HepG2 (cell line): ENCODE measurements at regions not wholly inside any gene's neighbourhood (a gene's known extent, or its start where the extent isn't known, plus 50 kb on each side); places are given as distances from the start of the nearest gene placed in this dataset.

Experiments
- ATAC-seq: fragments of 200-7000 bp; cut with Tn5 transposase; 3 replicates; pipeline ENCODE4 v1.9.1; 2020; ENCODE audit warnings: mild to moderate bottlenecking, moderate library complexity
- BruUV-seq: library from RNA; stranded (reverse); fragments of 400-500 nt; replicated peaks from 2 replicates; lab custom pipeline; 2021; lab: Mats Ljungman, UMichigan
- CTCF ChIA-PET: fragments of 300-600 bp; formaldehyde crosslinking; extraction: SDS; loops from one replicate; lab custom pipeline; 2021; ENCODE audit warnings: low total read pairs, inconsistent platforms, low intra/inter-chr PET ratio; lab: Yijun Ruan, JAX
- POLR2A ChIA-PET: fragments of 350-600 bp; sonication (Branson Sonifier 250); formaldehyde crosslinking; loops from one replicate; lab custom pipeline; 2020; ENCODE audit warnings: antibody characterized with exemption, inconsistent platforms; lab: Yijun Ruan, JAX
- DNase-seq: peaks from one replicate; pipeline ENCODE4 v3.0.0-alpha.2; 2015; ENCODE audit warnings: low spot score
- FAIRE-seq: peaks from 3 replicates; lab custom pipeline; 2011; peaks lifted over from hg19 to GRCh38; lab: Jason Lieb, UNC
- H2AFZ ChIP-seq: one replicate; pipeline ENCODE4 v1.6.1; 2011; ENCODE audit warnings: low read length, inconsistent platforms
- H3K27ac ChIP-seq: fragments of 300-600 bp; 3 replicates; pipeline ENCODE4 v1.8.0; 2011; ENCODE audit warnings: mixed run types, mild to moderate bottlenecking, mixed read lengths, low read length, inconsistent platforms; ENCODE audit not compliant: insufficient read depth; ENCODE audit errors: extremely low read length
- H3K27me3 ChIP-seq, 2 experiments: fragments of 200-600 bp in 1 of 2; 2 replicates in 1 of 2; 3 replicates in 1 of 2; pipeline versions ENCODE4 v1.6.0 to v1.8.0; 2011; ENCODE audit warnings: low read length in 2 of 2, mild to moderate bottlenecking in 2 of 2, moderate library complexity in 2 of 2, inconsistent platforms in 1 of 2; ENCODE audit not compliant: insufficient read depth in 2 of 2, control insufficient read depth in 1 of 2
- H3K36me3 ChIP-seq, 2 experiments: fragments of 200-600 bp in 1 of 2; replicated peaks in 1 of 2; 2 replicates in 1 of 2; 3 replicates in 1 of 2; pipeline versions ENCODE4 v1.5.1 to v1.8.0; 2011; ENCODE audit warnings: low read length in 2 of 2, inconsistent platforms in 1 of 2; ENCODE audit not compliant: insufficient read depth in 2 of 2, control insufficient read depth in 1 of 2
- H3K4me1 ChIP-seq: 2 replicates; pipeline ENCODE4 v1.5.1; 2012; ENCODE audit warnings: low read length, inconsistent platforms; ENCODE audit not compliant: insufficient read depth
- H3K4me2 ChIP-seq: 2 replicates; pipeline ENCODE4 v1.6.0; 2011; ENCODE audit warnings: low read depth, low read length, inconsistent platforms
- H3K4me3 ChIP-seq, 3 experiments: fragments of 200-600 bp in 1 of 3; sonication (generic), shearing (Covaris generic) in 1 of 3; replicated peaks in 1 of 3; 2 replicates each; pipeline ENCODE4 v1.5.1; 2011 to 2016; ENCODE audit warnings: low read length in 3 of 3, inconsistent platforms in 2 of 3, low read depth in 2 of 3, mild to moderate bottlenecking in 2 of 3, control low read depth in 1 of 3, mixed read lengths in 1 of 3; ENCODE audit not compliant: insufficient read depth in 1 of 3
- H3K79me2 ChIP-seq: one replicate; pipeline ENCODE4 v1.6.1; 2011; ENCODE audit warnings: low read length, inconsistent platforms; ENCODE audit not compliant: insufficient read depth
- H3K9ac ChIP-seq: 2 replicates; pipeline ENCODE4 v1.6.0; 2011; ENCODE audit warnings: mild to moderate bottlenecking, low read depth, low read length, inconsistent platforms; ENCODE audit not compliant: insufficient read depth
- H3K9me3 ChIP-seq: 2 replicates; pipeline ENCODE4 v1.5.1; 2012; ENCODE audit warnings: mild to moderate bottlenecking, low read length
- H4K20me1 ChIP-seq: 2 replicates; pipeline ENCODE4 v1.6.0; 2011; ENCODE audit warnings: inconsistent platforms, mild to moderate bottlenecking, low read length, moderate library complexity; ENCODE audit not compliant: insufficient read depth
- HNRNPH1 ChIP-seq: fragments of 200-400 bp; formaldehyde crosslinking; optimal IDR thresholded peaks from 2 replicates; pipeline ENCODE3; 2017; ENCODE audit warnings: mild to moderate bottlenecking, low read depth, low read length
- KDM3A ChIP-seq: IDR thresholded peaks from 2 replicates; pipeline ENCODE4 v1.6.1; 2018; ENCODE audit warnings: low read depth, missing compliant biosample characterization
- MAX ChIP-seq: IDR thresholded peaks from 2 replicates; pipeline ENCODE4 v1.6.1; 2012; ENCODE audit warnings: inconsistent platforms
- ZNF232 ChIP-seq: sonication (generic); formaldehyde crosslinking; IDR thresholded peaks from 2 replicates; pipeline ENCODE4 v1.4.0; 2020; ENCODE audit warnings: missing genetic modification reagents, borderline replicate concordance
- ZNF512 ChIP-seq: sonication (generic); formaldehyde crosslinking; IDR thresholded peaks from 2 replicates; pipeline ENCODE4 v1.4.0; 2020; ENCODE audit warnings: mild to moderate bottlenecking, missing genetic modification reagents
- WGBS: methylation state at CpG from one replicate; pipeline ENCODE4 v1.1.6; 2017; ENCODE audit warnings: low lambda C conversion rate; 5-methylcytosine and 5-hydroxymethylcytosine counted together
- in situ Hi-C: cut with HindIII; loops from 2 replicates; pipeline ENCODE4 v1.10.0; 2017; ENCODE audit warnings: low pct_unique_long_range_greater_than_20kb; ENCODE audit not compliant: extremely low pct_ligation_motif_present
- intact Hi-C: fragments of 100-400 bp; cut with micrococcal nuclease; formaldehyde crosslinking; loops from one replicate; pipeline ENCODE4 v1.10.0; 2022; ENCODE audit not compliant: unreplicated experiment

DNA sequence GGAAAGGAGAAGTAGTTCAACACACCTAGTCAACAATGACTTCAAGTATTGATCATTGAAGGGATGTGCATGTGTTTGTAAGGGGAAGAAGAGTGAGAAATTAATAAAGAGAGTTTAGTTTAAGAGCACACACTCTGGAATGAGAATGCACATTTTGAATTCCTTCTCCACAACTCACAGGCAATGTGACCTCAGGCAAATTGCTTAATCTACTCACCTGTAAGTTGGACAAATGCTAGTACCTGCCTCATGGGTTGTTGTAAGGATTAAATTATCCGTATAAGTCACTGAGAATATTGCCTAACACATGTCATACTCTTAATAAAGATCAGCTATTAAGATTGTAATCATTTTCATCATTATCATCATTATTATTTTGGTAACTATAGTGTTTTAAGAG is 204.0 kb upstream of the NFIA start:
- Histone ChIP-seq H3K36me3 (no peaks in the 10 kb centered on the region), H3K9ac (no peak overlapping the region), H3K4me1 (no peaks in the 10 kb centered on the region), H2AFZ (no peak overlapping the region), H3K79me2 (no peaks in the 10 kb centered on the region), H3K4me3 (no peak overlapping the region), H3K9me3 (no peaks in the 10 kb centered on the region), H3K27me3 (no peaks in the 10 kb centered on the region; a peak in 1 of 5 replicates), H3K4me2 (no peak overlapping the region), H3K27ac (no peak overlapping the region), H4K20me1 (no peaks in the 10 kb centered on the region)
- FAIRE-seq, result no peak
- CTCF ChIA-PET, result no interaction called here
- TF ChIP-seq ZNF512 (CRISPR knock-in tag) (no peak), HNRNPH1 (no peak), KDM3A (CRISPR knock-in tag) (no peak), ZNF232 (CRISPR knock-in tag) (no peak)
- in situ Hi-C loops, result no loop called here
- intact Hi-C loops, result no loop called here
- no peak for ATAC-seq
- POLR2A ChIA-PET, result no interaction called here
- BruUV-seq, result no TSS peak
- no peak for DNase-seq
- WGBS, result 0% methylated on average over 1 of the region's 1 CpG

GRCh38 chr1:60877376-60877775 is 205.0 kb upstream of the NFIA start:
- H4K20me1 ChIP-seq, result no peaks in the 10 kb centered on the region
- 49% methylated on average over 6 of the region's 6 CpGs for WGBS
- H3K9me3 ChIP-seq, result no peaks in the 10 kb centered on the region
- no peak for DNase-seq
- no peak for FAIRE-seq
- no peaks in the 10 kb centered on the region; a peak in 1 of 5 replicates for H3K27me3 ChIP-seq
- no peak for ATAC-seq
- no peak overlapping the region for H3K4me2 ChIP-seq
- H3K4me3 ChIP-seq, result no peak overlapping the region
- no peak overlapping the region for H2AFZ ChIP-seq
- in situ Hi-C loops, result no loop called here
- no TSS peak for BruUV-seq
- no peaks in the 10 kb centered on the region for H3K79me2 ChIP-seq
- TF ChIP-seq MAX, result no peak
- CTCF ChIA-PET, result no interaction called here
- no peak overlapping the region for H3K9ac ChIP-seq
- intact Hi-C loops, result no loop called here
- H3K4me1 ChIP-seq, result no peaks in the 10 kb centered on the region
- POLR2A ChIA-PET, result no interaction called here
- no peaks in the 10 kb centered on the region for H3K36me3 ChIP-seq
- H3K27ac ChIP-seq, result no peak overlapping the region
